HG03139 (cell line): ENCODE measurements at regions not wholly inside any gene's neighbourhood (a gene's known extent, or its start where the extent isn't known, plus 50 kb on each side); places are given as distances from the start of the nearest gene placed in this dataset.
"Not testable (repeated sequence)": the region's sequence is repeated elsewhere in the genome, so short reads cannot be mapped to it uniquely, and the experiment has no call there.

Experiments used
- ATAC-seq: cut with Tn5 transposase; IDR thresholded peaks from one replicate; pipeline ENCODE4 v1.9.1; 2021; ENCODE audit not compliant: unreplicated experiment

GRCh38 chr2:183892315-183892941 is 705.9 kb upstream of the ZNF804A start:
- ATAC-seq = no peak

- ATAC-seq = no peak
These were observed 699.7 kb upstream of the ZNF804A start for GRCh38 chr2:183898641-183899040.

GRCh38 chr2:183901931-183902330 is 696.4 kb upstream of the ZNF804A start:
- no peak for ATAC-seq

- no peak for ATAC-seq
These were observed 695.3 kb upstream of the ZNF804A start for GRCh38 chr2:183903026-183903425.

GRCh38 chr2:183916041-183916440 is 682.3 kb upstream of the ZNF804A start:
- not testable (repeated sequence) for ATAC-seq

GRCh38 chr2:183919167-183919566 is 679.2 kb upstream of the ZNF804A start:
- ATAC-seq = no peak

GRCh38 chr2:183919926-183920325 is 678.4 kb upstream of the ZNF804A start:
- no peak for ATAC-seq

GRCh38 chr2:183925281-183925680 is 673.0 kb upstream of the ZNF804A start:
- no peak for ATAC-seq

- no peak for ATAC-seq
These were observed 671.9 kb upstream of the ZNF804A start for GRCh38 chr2:183926433-183926832.

GRCh38 chr2:183927406-183928325 is 670.7 kb upstream of the ZNF804A start:
- no peak for ATAC-seq

GRCh38 chr2:183935005-183935404 is 663.3 kb upstream of the ZNF804A start:
- no peak for ATAC-seq

- no peak for ATAC-seq
These were observed 661.1 kb upstream of the ZNF804A start for GRCh38 chr2:183937220-183937619.

GRCh38 chr2:183946193-183946592 is 652.1 kb upstream of the ZNF804A start:
- ATAC-seq = no peak

- no peak for ATAC-seq
These were observed 649.5 kb upstream of the ZNF804A start for GRCh38 chr2:183948861-183949260.

- no peak for ATAC-seq
These were observed 647.7 kb upstream of the ZNF804A start for GRCh38 chr2:183950673-183951072.

GRCh38 chr2:183951630-183952029 is 646.7 kb upstream of the ZNF804A start:
- ATAC-seq = no peak

- no peak for ATAC-seq
These were observed 645.6 kb upstream of the ZNF804A start for GRCh38 chr2:183952741-183953140.

GRCh38 chr2:183963609-183964008 is 634.7 kb upstream of the ZNF804A start:
- no peak for ATAC-seq

GRCh38 chr2:183964565-183964964 is 633.8 kb upstream of the ZNF804A start:
- ATAC-seq = no peak

GRCh38 chr2:183967756-183968155 is 630.6 kb upstream of the ZNF804A start:
- no peak for ATAC-seq

- not testable (repeated sequence) for ATAC-seq
These were observed 622.7 kb upstream of the ZNF804A start for GRCh38 chr2:183975676-183976075.

- ATAC-seq = no peak
These were observed 613.5 kb upstream of the ZNF804A start for GRCh38 chr2:183984871-183985270.
